Activated T-cell treated with anti-CD3 and anti-CD28 coated beads, Interleukin-2, amount 50 U/mL, for 48 hours (primary cell): ENCODE measurements at regions not wholly inside any gene's neighbourhood (a gene's known extent, or its start where the extent isn't known, plus 50 kb on each side); places are given as distances from the start of the nearest gene placed in this dataset.
"Not testable (repeated sequence)": the region's sequence is repeated elsewhere in the genome, so short reads cannot be mapped to it uniquely, and the experiment has no call there.

Experiments used
- DNase-seq, 2 experiments: peaks; one replicate each; pipeline ENCODE4 v3.0.0-alpha.2; 2020

GRCh38 chr1:143760366-143760765 lies 211.4 kb downstream of the FAM72C start:
- not testable (repeated sequence) for DNase-seq

GRCh38 chr1:143755961-143756360 lies 215.8 kb downstream of the FAM72C start:
- not testable (repeated sequence) for DNase-seq

GRCh38 chr1:143748906-143749305 lies 222.9 kb downstream of the FAM72C start:
- DNase-seq = no peak

- DNase-seq = no peak
Observed at GRCh38 chr1:143736562-143736961, 235.2 kb downstream of the FAM72C start.

- peak; percentile 20 to 31 for DNase-seq
Observed at GRCh38 chr1:143735764-143736461, 235.9 kb downstream of the FAM72C start.

- DNase-seq = not testable (repeated sequence)
Observed at GRCh38 chr1:143734261-143734660, 237.5 kb downstream of the FAM72C start.

GRCh38 chr1:143730890-143731289 lies 240.9 kb downstream of the FAM72C start:
- DNase-seq = not testable (repeated sequence)

- DNase-seq = peak; percentile 46 to 51
Observed at GRCh38 chr1:143729449-143730111, 242.2 kb downstream of the FAM72C start.

- peak in 1 of 2 experiments; percentile 26 for DNase-seq
Observed at GRCh38 chr1:143728802-143729448, 242.9 kb downstream of the FAM72C start.

- DNase-seq = no peak
Observed at GRCh38 chr1:143727263-143727662, 244.5 kb downstream of the FAM72C start.

- DNase-seq = no peak
Observed at GRCh38 chr1:143721024-143721373, 250.8 kb downstream of the FAM72C start.

- peak in 1 of 2 experiments; percentile 17 for DNase-seq
Observed at GRCh38 chr1:143720087-143721023, 251.4 kb downstream of the FAM72C start.

GRCh38 chr1:143718524-143718923 lies 253.3 kb downstream of the FAM72C start:
- no peak for DNase-seq

- no peak for DNase-seq
Observed at GRCh38 chr1:143718021-143718420, 253.8 kb downstream of the FAM72C start.

GRCh38 chr1:143717434-143717833 lies 254.4 kb downstream of the FAM72C start:
- no peak for DNase-seq

GRCh38 chr1:143714913-143715312 lies 256.9 kb downstream of the FAM72C start:
- not testable (repeated sequence) for DNase-seq

- DNase-seq = not testable (repeated sequence)
Observed at GRCh38 chr1:143709606-143710259, 262.1 kb downstream of the FAM72C start.

GRCh38 chr1:143702739-143703138 lies 269.0 kb downstream of the FAM72C start:
- not testable (repeated sequence) for DNase-seq

- no peak for DNase-seq
Observed at GRCh38 chr1:143699731-143700130, 272.1 kb downstream of the FAM72C start.

GRCh38 chr1:143699115-143699514 lies 272.7 kb downstream of the FAM72C start:
- DNase-seq = no peak

GRCh38 chr1:143698016-143698415 lies 273.8 kb downstream of the FAM72C start:
- peak; percentile 47 to 57 for DNase-seq

- DNase-seq = no peak
Observed at GRCh38 chr1:143694085-143694484, 277.7 kb downstream of the FAM72C start.
